IPS-18a (cell line): ENCODE measurements at regions not wholly inside any gene's neighbourhood (a gene's known extent, or its start where the extent isn't known, plus 50 kb on each side); places are given as distances from the start of the nearest gene placed in this dataset.

Source experiments
- H3K27ac ChIP-seq: one replicate; pipeline ENCODE4 v1.5.1; 2013; ENCODE audit warnings: low read length
- H3K27me3 ChIP-seq: one replicate; pipeline ENCODE4 v1.6.1; 2013; ENCODE audit warnings: mild to moderate bottlenecking, low read length; ENCODE audit not compliant: control insufficient read depth, insufficient read depth
- H3K36me3 ChIP-seq: one replicate; pipeline ENCODE4 v1.6.1; 2013; ENCODE audit warnings: low read depth, low read length; ENCODE audit not compliant: control insufficient read depth
- H3K4me1 ChIP-seq: one replicate; pipeline ENCODE4 v1.6.1; 2013; ENCODE audit warnings: low read depth, low read length; ENCODE audit not compliant: control insufficient read depth
- H3K4me3 ChIP-seq: one replicate; pipeline ENCODE4 v1.5.1; 2013; ENCODE audit warnings: low read length
- H3K9ac ChIP-seq: one replicate; pipeline ENCODE4 v1.6.1; 2013; ENCODE audit warnings: mild to moderate bottlenecking, low read length, moderate library complexity
- H3K9me3 ChIP-seq: one replicate; pipeline ENCODE4 v1.6.1; 2013; ENCODE audit warnings: low read depth, low read length; ENCODE audit not compliant: control insufficient read depth

- Histone ChIP-seq H3K4me3 (no peak overlapping the region), H3K36me3 (no peaks in the 10 kb centered on the region), H3K27ac (no peak overlapping the region), H3K4me1 (no peaks in the 10 kb centered on the region), H3K27me3 (no peaks in the 10 kb centered on the region), H3K9ac (no peak overlapping the region), H3K9me3 (peaks cover 43% of the 10 kb centered on the region)
Measured at GRCh38 chr12:126843915-126844669, 1422.9 kb upstream of the TMEM132C start.

GRCh38 chr12:126847005-126847629, 1419.9 kb upstream of the TMEM132C start:
- Histone ChIP-seq H3K27ac (no peak overlapping the region), H3K4me1 (no peaks in the 10 kb centered on the region), H3K9me3 (peaks cover 32% of the 10 kb centered on the region), H3K36me3 (no peaks in the 10 kb centered on the region), H3K9ac (no peak overlapping the region), H3K27me3 (no peaks in the 10 kb centered on the region), H3K4me3 (no peak overlapping the region)

GRCh38 chr12:126855768-126856167, 1411.2 kb upstream of the TMEM132C start:
- H3K9me3 ChIP-seq: peaks cover 9% of the 10 kb centered on the region
- H3K27me3 ChIP-seq: no peaks in the 10 kb centered on the region
- H3K4me1 ChIP-seq: no peaks in the 10 kb centered on the region
- no peak overlapping the region for H3K9ac ChIP-seq
- H3K36me3 ChIP-seq: no peaks in the 10 kb centered on the region
- no peak overlapping the region for H3K27ac ChIP-seq
- H3K4me3 ChIP-seq: no peak overlapping the region

GRCh38 chr12:126856958-126857357, 1410.0 kb upstream of the TMEM132C start:
- Histone ChIP-seq H3K4me1 (no peaks in the 10 kb centered on the region), H3K9ac (no peak overlapping the region), H3K27me3 (no peaks in the 10 kb centered on the region), H3K4me3 (no peak overlapping the region), H3K36me3 (no peaks in the 10 kb centered on the region), H3K9me3 (peaks cover 4% of the 10 kb centered on the region), H3K27ac (no peak overlapping the region)

GRCh38 chr12:126858560-126858959, 1408.4 kb upstream of the TMEM132C start:
- Histone ChIP-seq H3K4me3 (no peak overlapping the region), H3K9me3 (peaks cover 11% of the 10 kb centered on the region), H3K4me1 (no peaks in the 10 kb centered on the region), H3K27ac (no peak overlapping the region), H3K27me3 (no peaks in the 10 kb centered on the region), H3K9ac (no peak overlapping the region), H3K36me3 (no peaks in the 10 kb centered on the region)

- Histone ChIP-seq H3K4me3 (no peak overlapping the region), H3K27ac (no peak overlapping the region)
Measured at GRCh38 chr12:126860210-126860609, 1406.8 kb upstream of the TMEM132C start.

GRCh38 chr12:126862500-126862899, 1404.5 kb upstream of the TMEM132C start:
- Histone ChIP-seq H3K36me3 (no peaks in the 10 kb centered on the region), H3K9me3 (peaks cover 12% of the 10 kb centered on the region), H3K27me3 (no peaks in the 10 kb centered on the region), H3K27ac (no peak overlapping the region), H3K4me3 (no peak overlapping the region), H3K9ac (no peak overlapping the region), H3K4me1 (no peaks in the 10 kb centered on the region)

More at GRCh38 chr12:126860210-126860609, 1406.8 kb upstream of the TMEM132C start:
- H3K27me3 ChIP-seq: no peaks in the 10 kb centered on the region
- no peaks in the 10 kb centered on the region for H3K4me1 ChIP-seq
- H3K9me3 ChIP-seq: peaks cover 9% of the 10 kb centered on the region
- H3K36me3 ChIP-seq: no peaks in the 10 kb centered on the region
- H3K9ac ChIP-seq: no peak overlapping the region

GRCh38 chr12:126869644-126870043, 1397.3 kb upstream of the TMEM132C start:
- Histone ChIP-seq H3K27ac (no peak overlapping the region), H3K27me3 (no peaks in the 10 kb centered on the region), H3K9me3 (peaks cover 10% of the 10 kb centered on the region), H3K4me3 (no peak overlapping the region), H3K4me1 (no peaks in the 10 kb centered on the region), H3K9ac (no peak overlapping the region), H3K36me3 (no peaks in the 10 kb centered on the region)

GRCh38 chr12:126873701-126874100, 1393.3 kb upstream of the TMEM132C start:
- Histone ChIP-seq H3K4me1 (no peaks in the 10 kb centered on the region), H3K9me3 (peaks cover 18% of the 10 kb centered on the region), H3K4me3 (no peak overlapping the region), H3K27ac (no peak overlapping the region), H3K36me3 (no peaks in the 10 kb centered on the region), H3K27me3 (no peaks in the 10 kb centered on the region), H3K9ac (no peak overlapping the region)

GRCh38 chr12:126874427-126875026, 1392.4 kb upstream of the TMEM132C start:
- Histone ChIP-seq H3K4me1 (no peaks in the 10 kb centered on the region), H3K27me3 (no peaks in the 10 kb centered on the region), H3K9me3 (peaks cover 17% of the 10 kb centered on the region)

GRCh38 chr12:126879842-126880241, 1387.1 kb upstream of the TMEM132C start:
- H3K9me3 ChIP-seq: peaks cover 14% of the 10 kb centered on the region
- no peak overlapping the region for H3K4me3 ChIP-seq

More at GRCh38 chr12:126874427-126875026, 1392.4 kb upstream of the TMEM132C start:
- H3K27ac ChIP-seq: no peak overlapping the region
- no peak overlapping the region for H3K9ac ChIP-seq
- no peaks in the 10 kb centered on the region for H3K36me3 ChIP-seq
- H3K4me3 ChIP-seq: no peak overlapping the region

More at GRCh38 chr12:126879842-126880241, 1387.1 kb upstream of the TMEM132C start:
- Histone ChIP-seq H3K4me1 (no peaks in the 10 kb centered on the region), H3K27me3 (no peaks in the 10 kb centered on the region), H3K27ac (no peak overlapping the region), H3K36me3 (no peaks in the 10 kb centered on the region), H3K9ac (no peak overlapping the region)
